GM12878 (cell line): ENCODE measurements at regions not wholly inside any gene's neighbourhood (a gene's known extent, or its start where the extent isn't known, plus 50 kb on each side); places are given as distances from the start of the nearest gene placed in this dataset.

Experiments used
- MYC ChIP-seq: IDR thresholded peaks from 2 replicates; pipeline ENCODE4 v1.6.1; 2011; ENCODE audit warnings: mild to moderate bottlenecking, low read length, moderate library complexity, inconsistent platforms; ENCODE audit not compliant: insufficient read depth, insufficient replicate concordance, insufficient read length, severe bottlenecking
- RUNX3 ChIP-seq: IDR thresholded peaks from 2 replicates; pipeline ENCODE4 v1.6.1; 2012; ENCODE audit warnings: low read length, inconsistent platforms

DNA sequence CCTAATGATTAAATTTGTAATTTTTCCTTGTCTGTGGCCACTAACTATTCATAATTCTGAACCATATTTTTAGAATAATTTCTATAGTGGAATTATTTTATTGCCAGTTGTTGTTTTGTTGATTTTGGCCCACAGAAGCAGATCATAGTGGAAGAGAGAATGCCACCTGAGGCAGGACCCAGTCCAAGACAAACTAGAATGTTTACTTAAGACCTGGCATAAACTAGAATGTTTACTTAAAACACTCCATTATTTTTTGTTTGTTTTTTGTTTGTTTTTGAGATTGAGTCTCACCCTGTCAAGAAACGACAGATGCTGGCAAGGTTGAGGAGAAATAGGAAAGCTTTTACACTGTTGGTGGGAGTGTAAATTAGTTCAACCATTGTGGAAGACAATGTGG, 310.2 kb downstream of the MRPL39 start:
- TF ChIP-seq RUNX3 (no peak), MYC (no peak)
